ENCODE measurements at regions not wholly inside any gene's neighbourhood (a gene's known extent, or its start where the extent isn't known, plus 50 kb on each side); places are given as distances from the start of the nearest gene placed in this dataset.

DNA sequence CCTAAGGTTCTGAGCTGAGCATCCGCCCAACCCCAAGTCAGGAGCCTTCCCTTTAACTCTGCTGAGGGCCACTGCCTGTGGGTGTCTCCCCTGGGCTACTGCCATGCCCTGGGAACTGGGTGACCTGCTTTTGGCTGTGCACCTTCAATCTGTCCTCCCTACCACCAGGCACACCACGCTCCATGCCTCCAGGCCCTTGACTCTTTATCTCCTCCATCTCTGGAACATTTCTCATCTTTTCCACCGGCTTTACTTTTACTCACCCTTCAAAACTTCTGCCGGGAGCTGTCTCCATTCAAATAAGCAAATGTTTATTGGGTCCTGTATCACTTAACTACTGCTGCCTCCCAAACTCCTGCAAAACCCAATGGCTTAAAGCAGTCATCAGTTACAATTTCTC lies 83.3 kb upstream of the NHSL1 start:
- DNase-seq (ENCODE audit: low read depth, low spot score): no peak
- H3K36me3 ChIP-seq (ENCODE audit: control insufficient read depth in 1 of 2, insufficient read depth in 2 of 2, low read length in 2 of 2): no peaks in the 10 kb centered on the region
- no peaks in the 10 kb centered on the region for H3K9me3 ChIP-seq (ENCODE audit: control insufficient read depth in 1 of 2, insufficient read depth in 1 of 2, low read depth in 1 of 2, low read length in 2 of 2)
- no peaks in the 10 kb centered on the region for H3K9me2 ChIP-seq (ENCODE audit: insufficient read depth)
- H3K4me2 ChIP-seq (ENCODE audit: low read length): no peak overlapping the region
- ChIA-PET CTCF (no interaction called here), POLR2A (no interaction called here), RAD21 (ENCODE audit: low non-redundant PET in 1 of 2, low total read pairs in 2 of 2, uncharacterized antibody in 2 of 2, unreplicated experiment in 2 of 2) (no interaction called here)
- intact Hi-C loops (cut with micrococcal nuclease): no loop called here
- H3K79me2 ChIP-seq (ENCODE audit: insufficient read depth, low read length): 0 out of 2 replicates have a peak, but pooled peaks cover 3% of the 10 kb centered on the region
- BruUV-seq (replicated peaks): no TSS peak
- no peaks in the 10 kb centered on the region for H3K4me1 ChIP-seq (ENCODE audit: control insufficient read depth in 1 of 2, insufficient read depth in 2 of 2, low read length in 2 of 2)
- no peak for ATAC-seq
- no peak overlapping the region for H2AFZ ChIP-seq (ENCODE audit: low read depth, low read length, poor library complexity, severe bottlenecking)
- no peak overlapping the region for H3K4me3 ChIP-seq (replicated peaks in 1 of 2; ENCODE audit: low read depth in 1 of 2, low read length in 2 of 2)
- no peak for TF ChIP-seq ZNF274 (IDR thresholded peaks at IDR 0.05; ENCODE audit: low read depth, low read length)
- TF ChIP-seq, protein P1, sequence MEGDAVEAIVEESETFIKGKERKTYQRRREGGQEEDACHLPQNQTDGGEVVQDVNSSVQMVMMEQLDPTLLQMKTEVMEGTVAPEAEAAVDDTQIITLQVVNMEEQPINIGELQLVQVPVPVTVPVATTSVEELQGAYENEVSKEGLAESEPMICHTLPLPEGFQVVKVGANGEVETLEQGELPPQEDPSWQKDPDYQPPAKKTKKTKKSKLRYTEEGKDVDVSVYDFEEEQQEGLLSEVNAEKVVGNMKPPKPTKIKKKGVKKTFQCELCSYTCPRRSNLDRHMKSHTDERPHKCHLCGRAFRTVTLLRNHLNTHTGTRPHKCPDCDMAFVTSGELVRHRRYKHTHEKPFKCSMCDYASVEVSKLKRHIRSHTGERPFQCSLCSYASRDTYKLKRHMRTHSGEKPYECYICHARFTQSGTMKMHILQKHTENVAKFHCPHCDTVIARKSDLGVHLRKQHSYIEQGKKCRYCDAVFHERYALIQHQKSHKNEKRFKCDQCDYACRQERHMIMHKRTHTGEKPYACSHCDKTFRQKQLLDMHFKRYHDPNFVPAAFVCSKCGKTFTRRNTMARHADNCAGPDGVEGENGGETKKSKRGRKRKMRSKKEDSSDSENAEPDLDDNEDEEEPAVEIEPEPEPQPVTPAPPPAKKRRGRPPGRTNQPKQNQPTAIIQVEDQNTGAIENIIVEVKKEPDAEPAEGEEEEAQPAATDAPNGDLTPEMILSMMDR (IDR thresholded peaks at IDR 0.05 in 2 of 3, conservative IDR thresholded peaks at IDR 0.05 in 1 of 3; ENCODE audit: borderline replicate concordance in 1 of 3, insufficient read depth in 1 of 3, low read depth in 2 of 3, low read length in 2 of 3): no peak
- no peak for TF ChIP-seq FOSL1 (IDR thresholded peaks at IDR 0.05; ENCODE audit: low read depth)
- TF ChIP-seq SRF (IDR thresholded peaks at IDR 0.05; ENCODE audit: low read depth): no peak
- TF ChIP-seq, protein P2, sequence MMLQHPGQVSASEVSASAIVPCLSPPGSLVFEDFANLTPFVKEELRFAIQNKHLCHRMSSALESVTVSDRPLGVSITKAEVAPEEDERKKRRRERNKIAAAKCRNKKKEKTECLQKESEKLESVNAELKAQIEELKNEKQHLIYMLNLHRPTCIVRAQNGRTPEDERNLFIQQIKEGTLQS (IDR thresholded peaks at IDR 0.05): no peak
- no peak for TF ChIP-seq TCF7L2 (IDR thresholded peaks at IDR 0.05; ENCODE audit: borderline replicate concordance, extremely low read depth, insufficient read depth, insufficient read length)
- TF ChIP-seq, protein P3, sequence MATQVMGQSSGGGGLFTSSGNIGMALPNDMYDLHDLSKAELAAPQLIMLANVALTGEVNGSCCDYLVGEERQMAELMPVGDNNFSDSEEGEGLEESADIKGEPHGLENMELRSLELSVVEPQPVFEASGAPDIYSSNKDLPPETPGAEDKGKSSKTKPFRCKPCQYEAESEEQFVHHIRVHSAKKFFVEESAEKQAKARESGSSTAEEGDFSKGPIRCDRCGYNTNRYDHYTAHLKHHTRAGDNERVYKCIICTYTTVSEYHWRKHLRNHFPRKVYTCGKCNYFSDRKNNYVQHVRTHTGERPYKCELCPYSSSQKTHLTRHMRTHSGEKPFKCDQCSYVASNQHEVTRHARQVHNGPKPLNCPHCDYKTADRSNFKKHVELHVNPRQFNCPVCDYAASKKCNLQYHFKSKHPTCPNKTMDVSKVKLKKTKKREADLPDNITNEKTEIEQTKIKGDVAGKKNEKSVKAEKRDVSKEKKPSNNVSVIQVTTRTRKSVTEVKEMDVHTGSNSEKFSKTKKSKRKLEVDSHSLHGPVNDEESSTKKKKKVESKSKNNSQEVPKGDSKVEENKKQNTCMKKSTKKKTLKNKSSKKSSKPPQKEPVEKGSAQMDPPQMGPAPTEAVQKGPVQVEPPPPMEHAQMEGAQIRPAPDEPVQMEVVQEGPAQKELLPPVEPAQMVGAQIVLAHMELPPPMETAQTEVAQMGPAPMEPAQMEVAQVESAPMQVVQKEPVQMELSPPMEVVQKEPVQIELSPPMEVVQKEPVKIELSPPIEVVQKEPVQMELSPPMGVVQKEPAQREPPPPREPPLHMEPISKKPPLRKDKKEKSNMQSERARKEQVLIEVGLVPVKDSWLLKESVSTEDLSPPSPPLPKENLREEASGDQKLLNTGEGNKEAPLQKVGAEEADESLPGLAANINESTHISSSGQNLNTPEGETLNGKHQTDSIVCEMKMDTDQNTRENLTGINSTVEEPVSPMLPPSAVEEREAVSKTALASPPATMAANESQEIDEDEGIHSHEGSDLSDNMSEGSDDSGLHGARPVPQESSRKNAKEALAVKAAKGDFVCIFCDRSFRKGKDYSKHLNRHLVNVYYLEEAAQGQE (IDR thresholded peaks at IDR 0.05; ENCODE audit: low read depth): no peak
- TF ChIP-seq, protein P4, sequence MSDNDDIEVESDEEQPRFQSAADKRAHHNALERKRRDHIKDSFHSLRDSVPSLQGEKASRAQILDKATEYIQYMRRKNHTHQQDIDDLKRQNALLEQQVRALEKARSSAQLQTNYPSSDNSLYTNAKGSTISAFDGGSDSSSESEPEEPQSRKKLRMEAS (IDR thresholded peaks at IDR 0.05): no peak
- no peak for TF ChIP-seq CEBPB (IDR thresholded peaks at IDR 0.05; ENCODE audit: low read depth)
- TF ChIP-seq SP1 (IDR thresholded peaks at IDR 0.05; ENCODE audit: low read depth): no peak
- no peak for TF ChIP-seq POLR2AphosphoS5 (IDR thresholded peaks at IDR 0.05; ENCODE audit: low read depth, low read length)
- no peak for TF ChIP-seq YY1 (IDR thresholded peaks at IDR 0.05; ENCODE audit: extremely low read depth, insufficient replicate concordance, low read depth, low read length)
- no peak for TF ChIP-seq EZH2 (IDR thresholded peaks at IDR 0.05)
- no peak for TF ChIP-seq SIN3A (IDR thresholded peaks at IDR 0.05; ENCODE audit: low read depth)
- TF ChIP-seq RAD21 (IDR thresholded peaks at IDR 0.05; ENCODE audit: low read depth): no peak
- no peak for TF ChIP-seq POLR2A (IDR thresholded peaks at IDR 0.05; ENCODE audit: borderline replicate concordance, extremely low read depth, insufficient read depth, insufficient read length)
- TF ChIP-seq ELF1 (IDR thresholded peaks at IDR 0.05; ENCODE audit: borderline replicate concordance, low read depth): no peak
- TF ChIP-seq, protein P5, sequence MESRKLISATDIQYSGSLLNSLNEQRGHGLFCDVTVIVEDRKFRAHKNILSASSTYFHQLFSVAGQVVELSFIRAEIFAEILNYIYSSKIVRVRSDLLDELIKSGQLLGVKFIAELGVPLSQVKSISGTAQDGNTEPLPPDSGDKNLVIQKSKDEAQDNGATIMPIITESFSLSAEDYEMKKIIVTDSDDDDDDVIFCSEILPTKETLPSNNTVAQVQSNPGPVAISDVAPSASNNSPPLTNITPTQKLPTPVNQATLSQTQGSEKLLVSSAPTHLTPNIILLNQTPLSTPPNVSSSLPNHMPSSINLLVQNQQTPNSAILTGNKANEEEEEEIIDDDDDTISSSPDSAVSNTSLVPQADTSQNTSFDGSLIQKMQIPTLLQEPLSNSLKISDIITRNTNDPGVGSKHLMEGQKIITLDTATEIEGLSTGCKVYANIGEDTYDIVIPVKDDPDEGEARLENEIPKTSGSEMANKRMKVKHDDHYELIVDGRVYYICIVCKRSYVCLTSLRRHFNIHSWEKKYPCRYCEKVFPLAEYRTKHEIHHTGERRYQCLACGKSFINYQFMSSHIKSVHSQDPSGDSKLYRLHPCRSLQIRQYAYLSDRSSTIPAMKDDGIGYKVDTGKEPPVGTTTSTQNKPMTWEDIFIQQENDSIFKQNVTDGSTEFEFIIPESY (IDR thresholded peaks at IDR 0.05; ENCODE audit: extremely low read depth, insufficient replicate concordance, low read length): no peak
- TF ChIP-seq EZH2phosphoT487 (IDR thresholded peaks at IDR 0.05; ENCODE audit: borderline replicate concordance): no peak
- no peaks in the 10 kb centered on the region for H3K27me3 ChIP-seq (ENCODE audit: insufficient read depth, low read length)
- H3K9ac ChIP-seq (ENCODE audit: low read length): no peak overlapping the region
- no peaks in the 10 kb centered on the region for H4K20me1 ChIP-seq (ENCODE audit: insufficient read depth)
- H3K27ac ChIP-seq (ENCODE audit: low read depth, low read length): no peak overlapping the region
